Caco-2 (cell line): ENCODE measurements at regions not wholly inside any gene's neighbourhood (a gene's known extent, or its start where the extent isn't known, plus 50 kb on each side); places are given as distances from the start of the nearest gene placed in this dataset.
"Not testable (repeated sequence)": the region's sequence is repeated elsewhere in the genome, so short reads cannot be mapped to it uniquely, and the experiment has no call there.

Experiments used
- BruUV-seq: library from RNA; stranded (reverse); fragments of 400-500 nt; replicated peaks from 2 replicates; lab custom pipeline; 2021; lab: Mats Ljungman, UMichigan
- CTCF ChIA-PET: fragments of 300-600 bp; sonication (Branson Sonifier 250); formaldehyde crosslinking; loops from one replicate; lab custom pipeline; 2022; ENCODE audit warnings: antibody characterized with exemption; lab: Charles Lee
- POLR2A ChIA-PET: fragments of 300-600 bp; sonication (Branson Sonifier 250); formaldehyde crosslinking; loops from one replicate; lab custom pipeline; 2022; ENCODE audit warnings: antibody characterized with exemption; lab: Charles Lee
- DNase-seq, 2 experiments: peaks; one replicate each; pipeline versions ENCODE4 v3.0.0 to v3.0.0-alpha.2; 2020 to 2022
- H3K27me3 ChIP-seq: replicated peaks from 2 replicates; pipeline ENCODE4 v1.6.0; 2011; ENCODE audit warnings: low read length; ENCODE audit not compliant: control insufficient read depth, insufficient read depth
- H3K36me3 ChIP-seq: 2 replicates; pipeline ENCODE4 v1.5.1; 2011; ENCODE audit warnings: low read length; ENCODE audit not compliant: control insufficient read depth, insufficient read depth
- H3K4me1 ChIP-seq: fragments of 250-450 bp; sonication (Bioruptor Pico); 2 replicates; pipeline ENCODE4 v1.5.1; 2020; ENCODE audit warnings: mild to moderate bottlenecking
- H3K4me3 ChIP-seq: 2 replicates; pipeline ENCODE4 v1.5.1; 2011; ENCODE audit warnings: low read depth, mild to moderate bottlenecking, control low read depth, low read length
- H3K9me3 ChIP-seq: fragments of 250-450 bp; sonication (Bioruptor Pico); 2 replicates; pipeline ENCODE4 v1.5.1; 2020; ENCODE audit warnings: mild to moderate bottlenecking, moderate library complexity
- H3K27ac Mint-ChIP-seq: one replicate; pipeline ENCODE4 v1.8.0; 2022; ENCODE audit warnings: mixed read lengths; ENCODE audit not compliant: unreplicated experiment
- H3K27me3 Mint-ChIP-seq: one replicate; pipeline ENCODE4 v1.8.0; 2022; ENCODE audit warnings: mixed read lengths; ENCODE audit not compliant: insufficient read depth, unreplicated experiment
- H3K36me3 Mint-ChIP-seq: one replicate; pipeline ENCODE4 v1.8.0; 2022; ENCODE audit warnings: mild to moderate bottlenecking, mixed read lengths; ENCODE audit not compliant: insufficient read depth, unreplicated experiment
- H3K4me1 Mint-ChIP-seq: one replicate; pipeline ENCODE4 v1.8.0; 2022; ENCODE audit warnings: low read depth, mixed read lengths; ENCODE audit not compliant: unreplicated experiment
- H3K4me3 Mint-ChIP-seq: one replicate; pipeline ENCODE4 v1.8.0; 2022; ENCODE audit warnings: mild to moderate bottlenecking, moderate library complexity, mixed read lengths; ENCODE audit not compliant: unreplicated experiment
- H3K9me3 Mint-ChIP-seq: one replicate; pipeline ENCODE4 v1.8.0; 2022; ENCODE audit warnings: mixed read lengths; ENCODE audit not compliant: unreplicated experiment
- intact Hi-C: fragments of 100-400 bp; cut with micrococcal nuclease; formaldehyde crosslinking; loops from one replicate; pipeline ENCODE4 v1.10.0; 2022; ENCODE audit not compliant: unreplicated experiment
- TF ChIP-seq, protein P1 (sequence below), 2 experiments: fragments of 200-600 bp in 1 of 2; IDR thresholded peaks; 1 replicate in 1 of 2; 2 replicates in 1 of 2; pipeline versions ENCODE4 v1.5.1 to v1.8.0; 2011 to 2022; ENCODE audit warnings: antibody characterized with exemption in 1 of 2, control low read depth in 1 of 2, inconsistent platforms in 1 of 2, low read depth in 1 of 2, low read length in 1 of 2, mild to moderate bottlenecking in 1 of 2, moderate library complexity in 1 of 2; ENCODE audit not compliant: insufficient read depth in 1 of 2, severe bottlenecking in 1 of 2, unreplicated experiment in 1 of 2

GRCh38 chrX:40391662-40392061 is 189.1 kb upstream of the ATP6AP2 start:
- H3K4me3 ChIP-seq = no peak overlapping the region
- H3K36me3 Mint-ChIP-seq = no peaks in the 10 kb centered on the region
- H3K4me1 Mint-ChIP-seq = no peaks in the 10 kb centered on the region
- TF ChIP-seq, protein P1, sequence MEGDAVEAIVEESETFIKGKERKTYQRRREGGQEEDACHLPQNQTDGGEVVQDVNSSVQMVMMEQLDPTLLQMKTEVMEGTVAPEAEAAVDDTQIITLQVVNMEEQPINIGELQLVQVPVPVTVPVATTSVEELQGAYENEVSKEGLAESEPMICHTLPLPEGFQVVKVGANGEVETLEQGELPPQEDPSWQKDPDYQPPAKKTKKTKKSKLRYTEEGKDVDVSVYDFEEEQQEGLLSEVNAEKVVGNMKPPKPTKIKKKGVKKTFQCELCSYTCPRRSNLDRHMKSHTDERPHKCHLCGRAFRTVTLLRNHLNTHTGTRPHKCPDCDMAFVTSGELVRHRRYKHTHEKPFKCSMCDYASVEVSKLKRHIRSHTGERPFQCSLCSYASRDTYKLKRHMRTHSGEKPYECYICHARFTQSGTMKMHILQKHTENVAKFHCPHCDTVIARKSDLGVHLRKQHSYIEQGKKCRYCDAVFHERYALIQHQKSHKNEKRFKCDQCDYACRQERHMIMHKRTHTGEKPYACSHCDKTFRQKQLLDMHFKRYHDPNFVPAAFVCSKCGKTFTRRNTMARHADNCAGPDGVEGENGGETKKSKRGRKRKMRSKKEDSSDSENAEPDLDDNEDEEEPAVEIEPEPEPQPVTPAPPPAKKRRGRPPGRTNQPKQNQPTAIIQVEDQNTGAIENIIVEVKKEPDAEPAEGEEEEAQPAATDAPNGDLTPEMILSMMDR (IDR thresholded peaks at IDR 0.05; ENCODE audit: insufficient read depth in 1 of 2, low read depth in 1 of 2, low read length in 1 of 2, severe bottlenecking in 1 of 2, unreplicated experiment in 1 of 2) = no peak
- no peaks in the 10 kb centered on the region for H3K9me3 ChIP-seq
- DNase-seq = no peak
- H3K4me3 Mint-ChIP-seq = no peak overlapping the region
- BruUV-seq = no TSS peak
- no peaks in the 10 kb centered on the region for H3K9me3 Mint-ChIP-seq
- ChIA-PET POLR2A (no interaction called here), CTCF (no interaction called here)
- no peaks in the 10 kb centered on the region for H3K36me3 ChIP-seq
- H3K4me1 ChIP-seq = no peaks in the 10 kb centered on the region
- H3K27ac Mint-ChIP-seq = no peak overlapping the region
- no peaks in the 10 kb centered on the region for H3K27me3 Mint-ChIP-seq
- H3K27me3 ChIP-seq = no peaks in the 10 kb centered on the region
- intact Hi-C loops = no loop called here

DNA sequence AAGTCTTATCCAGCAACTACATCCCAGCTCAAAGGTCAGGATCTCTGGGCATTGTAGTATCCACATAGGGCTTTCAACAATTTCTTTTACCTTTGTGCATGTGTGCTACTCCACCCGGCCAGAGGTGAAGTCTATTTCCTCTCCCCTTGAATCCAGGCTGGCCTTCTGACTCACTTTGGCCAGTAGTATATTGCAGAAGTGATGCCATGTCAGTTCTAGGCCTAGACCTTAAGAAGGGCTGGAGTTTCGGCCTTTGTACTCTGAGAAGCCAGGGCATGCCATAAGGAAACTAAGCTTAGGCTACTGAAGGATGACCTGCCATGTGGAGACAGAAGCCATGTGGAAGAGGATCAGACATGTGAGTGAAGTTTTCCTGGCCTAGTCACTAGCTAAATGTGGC is 191.2 kb upstream of the ATP6AP2 start:
- POLR2A ChIA-PET = no interaction called here
- no peaks in the 10 kb centered on the region for H3K4me1 Mint-ChIP-seq

GRCh38 chrX:40388441-40388840 is 192.3 kb upstream of the ATP6AP2 start:
- BruUV-seq = no TSS peak
- Mint-ChIP-seq H3K4me3 (no peak overlapping the region), H3K27me3 (no peaks in the 10 kb centered on the region), H3K27ac (no peak overlapping the region), H3K4me1 (no peaks in the 10 kb centered on the region), H3K36me3 (no peaks in the 10 kb centered on the region), H3K9me3 (no peaks in the 10 kb centered on the region)
- intact Hi-C loops = no loop called here
- TF ChIP-seq, protein P1 (IDR thresholded peaks at IDR 0.05; ENCODE audit: insufficient read depth in 1 of 2, low read depth in 1 of 2, low read length in 1 of 2, severe bottlenecking in 1 of 2, unreplicated experiment in 1 of 2) = no peak
- DNase-seq = no peak
- no peaks in the 10 kb centered on the region for H3K4me1 ChIP-seq
- ChIA-PET POLR2A (no interaction called here), CTCF (no interaction called here)
- H3K36me3 ChIP-seq = no peaks in the 10 kb centered on the region
- H3K27me3 ChIP-seq = no peaks in the 10 kb centered on the region
- H3K9me3 ChIP-seq = no peaks in the 10 kb centered on the region
- no peak overlapping the region for H3K4me3 ChIP-seq

More for the DNA sequence above, 191.2 kb upstream of the ATP6AP2 start:
- no TSS peak for BruUV-seq
- CTCF ChIA-PET = no interaction called here
- no peaks in the 10 kb centered on the region for H3K9me3 ChIP-seq
- no peaks in the 10 kb centered on the region for H3K36me3 ChIP-seq
- no peaks in the 10 kb centered on the region for H3K27me3 ChIP-seq
- intact Hi-C loops = no loop called here
- Mint-ChIP-seq H3K27me3 (no peaks in the 10 kb centered on the region), H3K27ac (no peak overlapping the region), H3K9me3 (no peaks in the 10 kb centered on the region), H3K4me3 (no peak overlapping the region), H3K36me3 (no peaks in the 10 kb centered on the region)
- no peak overlapping the region for H3K4me3 ChIP-seq
- no peak for DNase-seq
- H3K4me1 ChIP-seq = no peaks in the 10 kb centered on the region
- TF ChIP-seq, protein P1 (IDR thresholded peaks at IDR 0.05; ENCODE audit: insufficient read depth in 1 of 2, low read depth in 1 of 2, low read length in 1 of 2, severe bottlenecking in 1 of 2, unreplicated experiment in 1 of 2) = no peak

GRCh38 chrX:40387869-40388268 is 192.9 kb upstream of the ATP6AP2 start:
- CTCF ChIA-PET = not testable (repeated sequence)

GRCh38 chrX:40387311-40387710 is 193.5 kb upstream of the ATP6AP2 start:
- intact Hi-C loops, H3K36me3 Mint-ChIP-seq, H3K36me3 ChIP-seq, H3K4me1 Mint-ChIP-seq, BruUV-seq, H3K9me3 Mint-ChIP-seq, H3K27me3 ChIP-seq, H3K4me3 ChIP-seq, H3K4me3 Mint-ChIP-seq, POLR2A ChIA-PET, CTCF ChIA-PET, DNase-seq, H3K4me1 ChIP-seq, H3K9me3 ChIP-seq, H3K27ac Mint-ChIP-seq, H3K27me3 Mint-ChIP-seq: not testable (repeated sequence)

More at GRCh38 chrX:40387869-40388268, 192.9 kb upstream of the ATP6AP2 start:
- DNase-seq, H3K4me3 ChIP-seq, H3K4me1 Mint-ChIP-seq, H3K27me3 Mint-ChIP-seq, H3K4me1 ChIP-seq, intact Hi-C loops, H3K27me3 ChIP-seq, H3K27ac Mint-ChIP-seq, BruUV-seq, H3K9me3 ChIP-seq, H3K9me3 Mint-ChIP-seq, H3K4me3 Mint-ChIP-seq, H3K36me3 ChIP-seq, POLR2A ChIA-PET, H3K36me3 Mint-ChIP-seq: not testable (repeated sequence)
